GM23248 (cell line): ENCODE measurements at regions not wholly inside any gene's neighbourhood (a gene's known extent, or its start where the extent isn't known, plus 50 kb on each side); places are given as distances from the start of the nearest gene placed in this dataset.

ENCODE experiments used
- EZH2 ChIP-seq: fragments of 200-600 bp; sonication (generic); IDR thresholded peaks from 2 replicates; pipeline ENCODE4 v1.6.1; 2018; ENCODE audit warnings: antibody characterized with exemption, mild to moderate bottlenecking; ENCODE audit not compliant: insufficient read depth, poor library complexity, severe bottlenecking
- EZH2phosphoT487 ChIP-seq: fragments of 200-600 bp; sonication (generic); IDR thresholded peaks from 2 replicates; pipeline ENCODE4 v1.6.1; 2018; ENCODE audit warnings: antibody characterized with exemption, moderate library complexity, mild to moderate bottlenecking, low read depth; ENCODE audit not compliant: insufficient read depth

- TF ChIP-seq EZH2 (no peak), EZH2phosphoT487 (no peak)
Observed at GRCh38 chr9:90343991-90344390, 298.6 kb downstream of the DIRAS2 start.
